Ishikawa (cell line): ENCODE measurements at regions not wholly inside any gene's neighbourhood (a gene's known extent, or its start where the extent isn't known, plus 50 kb on each side); places are given as distances from the start of the nearest gene placed in this dataset.

Experiments
- CEBPB ChIP-seq: IDR thresholded peaks from 2 replicates; pipeline ENCODE4 v1.6.1; 2012
- CREB1 ChIP-seq: IDR thresholded peaks from 2 replicates; pipeline ENCODE4 v1.6.1; 2012; ENCODE audit warnings: low read depth
- EP300 ChIP-seq: IDR thresholded peaks from 2 replicates; pipeline ENCODE4 v1.6.1; 2012; ENCODE audit warnings: borderline replicate concordance
- FOXM1 ChIP-seq: IDR thresholded peaks from 2 replicates; pipeline ENCODE4 v1.6.1; 2012; ENCODE audit warnings: low read depth, borderline replicate concordance
- MAX ChIP-seq: IDR thresholded peaks from 2 replicates; pipeline ENCODE4 v1.6.1; 2012
- NFIC ChIP-seq: IDR thresholded peaks from 2 replicates; pipeline ENCODE4 v1.6.1; 2012
- RAD21 ChIP-seq: IDR thresholded peaks from 2 replicates; pipeline ENCODE4 v1.6.1; 2012; ENCODE audit warnings: low read depth
- REST ChIP-seq: IDR thresholded peaks from 2 replicates; pipeline ENCODE4 v1.6.1; 2012; ENCODE audit warnings: low read depth, mild to moderate bottlenecking
- TAF1 ChIP-seq: IDR thresholded peaks from 2 replicates; pipeline ENCODE4 v1.6.1; 2012; ENCODE audit warnings: low read depth, mild to moderate bottlenecking
- TCF12 ChIP-seq: IDR thresholded peaks from 2 replicates; pipeline ENCODE4 v1.6.1; 2012; ENCODE audit warnings: low read depth
- TEAD4 ChIP-seq: IDR thresholded peaks from 2 replicates; pipeline ENCODE4 v1.6.1; 2012
- USF1 ChIP-seq: IDR thresholded peaks from 2 replicates; pipeline ENCODE4 v1.6.1; 2012
- YY1 ChIP-seq: IDR thresholded peaks from 2 replicates; pipeline ENCODE4 v1.6.1; 2012; ENCODE audit warnings: low read depth

- no peak for TF ChIP-seq NFIC
- TF ChIP-seq EP300: no peak
- TF ChIP-seq TEAD4: no peak
- TF ChIP-seq RAD21: no peak
- no peak for TF ChIP-seq USF1
- TF ChIP-seq FOXM1: no peak
- no peak for TF ChIP-seq YY1
- no peak for TF ChIP-seq CEBPB
- no peak for TF ChIP-seq REST
- no peak for TF ChIP-seq TCF12
- TF ChIP-seq TAF1: no peak
- TF ChIP-seq CREB1: no peak
- TF ChIP-seq MAX: no peak
Observed at GRCh38 chr7:118872568-118872967, 648.1 kb downstream of the ANKRD7 start.
